Activated T-cell treated with anti-CD3 and anti-CD28 coated beads for 48 hours (primary cell): ENCODE measurements at regions not wholly inside any gene's neighbourhood (a gene's known extent, or its start where the extent isn't known, plus 50 kb on each side); places are given as distances from the start of the nearest gene placed in this dataset.

Source experiments
- DNase-seq: peaks from one replicate; pipeline ENCODE4 v3.0.0-alpha.2; 2020; ENCODE audit warnings: low read depth

- DNase-seq: no peak
Measured at GRCh38 chr2:118665784-118666529, 181.5 kb downstream of the EN1 start.

- no peak for DNase-seq
Measured at GRCh38 chr2:118661179-118661578, 186.3 kb downstream of the EN1 start.

GRCh38 chr2:118658596-118659198 lies 188.8 kb downstream of the EN1 start:
- no peak for DNase-seq

- no peak for DNase-seq
Measured at GRCh38 chr2:118657466-118657865, 190.0 kb downstream of the EN1 start.

- DNase-seq: no peak
Measured at GRCh38 chr2:118654945-118655344, 192.5 kb downstream of the EN1 start.

GRCh38 chr2:118650327-118650726 lies 197.1 kb downstream of the EN1 start:
- DNase-seq: no peak

- no peak for DNase-seq
Measured at GRCh38 chr2:118645876-118646275, 201.6 kb downstream of the EN1 start.

GRCh38 chr2:118644190-118644589 lies 203.3 kb downstream of the EN1 start:
- DNase-seq: no peak

- no peak for DNase-seq
Measured at GRCh38 chr2:118643294-118643693, 204.2 kb downstream of the EN1 start.

GRCh38 chr2:118642501-118642900 lies 204.9 kb downstream of the EN1 start:
- DNase-seq: no peak

GRCh38 chr2:118641711-118642110 lies 205.7 kb downstream of the EN1 start:
- DNase-seq: no peak

GRCh38 chr2:118639371-118639770 lies 208.1 kb downstream of the EN1 start:
- DNase-seq: no peak

- no peak for DNase-seq
Measured at GRCh38 chr2:118638453-118638852, 209.0 kb downstream of the EN1 start.

- DNase-seq: no peak
Measured at GRCh38 chr2:118635891-118636290, 211.6 kb downstream of the EN1 start.

- no peak for DNase-seq
Measured at GRCh38 chr2:118634876-118635275, 212.6 kb downstream of the EN1 start.

GRCh38 chr2:118633371-118634018 lies 214.0 kb downstream of the EN1 start:
- no peak for DNase-seq

GRCh38 chr2:118632921-118633320 lies 214.5 kb downstream of the EN1 start:
- DNase-seq: no peak

- DNase-seq: no peak
Measured at GRCh38 chr2:118627156-118627555, 220.3 kb downstream of the EN1 start.

GRCh38 chr2:118622913-118623312 lies 224.5 kb downstream of the EN1 start:
- DNase-seq: no peak

- no peak for DNase-seq
Measured at GRCh38 chr2:118622108-118622507, 225.3 kb downstream of the EN1 start.

- DNase-seq: no peak
Measured at GRCh38 chr2:118618279-118618678, 229.2 kb downstream of the EN1 start.

GRCh38 chr2:118616432-118616831 lies 231.0 kb downstream of the EN1 start:
- no peak for DNase-seq

GRCh38 chr2:118614841-118615271 lies 232.6 kb downstream of the EN1 start:
- DNase-seq: no peak
